ENCODE measurements at regions not wholly inside any gene's neighbourhood (a gene's known extent, or its start where the extent isn't known, plus 50 kb on each side); places are given as distances from the start of the nearest gene placed in this dataset.

- Histone ChIP-seq H3K36me3 (replicated peaks; ENCODE audit: insufficient read depth, low read depth) (no peaks in the 10 kb centered on the region), H3K27me3 (no peaks in the 10 kb centered on the region), H3K27ac (no peak overlapping the region), H3K4me1 (ENCODE audit: insufficient read depth) (no peaks in the 10 kb centered on the region), H2AFZ (no peak overlapping the region), H3K9me3 (ENCODE audit: low read depth) (no peaks in the 10 kb centered on the region), H3K79me2 (no peaks in the 10 kb centered on the region), H4K20me1 (ENCODE audit: insufficient read depth, poor library complexity, severe bottlenecking) (no peaks in the 10 kb centered on the region), H3K4me3 (no peak overlapping the region), H3K9me2 (replicated peaks; ENCODE audit: insufficient read depth) (no peaks in the 10 kb centered on the region), H3K4me2 (no peak overlapping the region)
- DNase-seq (ENCODE audit: low spot score), result no peak
- TF ChIP-seq EZH2phosphoT487 (IDR thresholded peaks at IDR 0.05; ENCODE audit: low read depth, severe bottlenecking, unreplicated experiment) (no peak), EZH2 (IDR thresholded peaks at IDR 0.05; ENCODE audit: borderline replicate concordance) (no peak), CTCF (IDR thresholded peaks at IDR 0.05; ENCODE audit: poor library complexity) (no peak)
- 90% methylated on average over 3 of the region's 3 CpGs for WGBS (ENCODE audit: low lambda C conversion rate, missing lambda C conversion rate)
Measured at GRCh38 chr9:10899509-10899908, 286.7 kb upstream of the PTPRD start.

- no peak overlapping the region for H3K27ac ChIP-seq
- H3K4me2 ChIP-seq, result no peak overlapping the region
- no peaks in the 10 kb centered on the region for H3K9me3 ChIP-seq (ENCODE audit: low read depth)
- H3K36me3 ChIP-seq (replicated peaks; ENCODE audit: insufficient read depth, low read depth), result no peaks in the 10 kb centered on the region
- no peaks in the 10 kb centered on the region for H3K79me2 ChIP-seq
- no peaks in the 10 kb centered on the region for H3K27me3 ChIP-seq
- no peak for DNase-seq (ENCODE audit: low spot score)
- no peak overlapping the region for H2AFZ ChIP-seq
- 64% methylated on average over 1 of the region's 1 CpG for WGBS (ENCODE audit: low lambda C conversion rate, missing lambda C conversion rate)
- TF ChIP-seq EZH2 (IDR thresholded peaks at IDR 0.05; ENCODE audit: borderline replicate concordance) (no peak), CTCF (IDR thresholded peaks at IDR 0.05; ENCODE audit: poor library complexity) (no peak), EZH2phosphoT487 (IDR thresholded peaks at IDR 0.05; ENCODE audit: low read depth, severe bottlenecking, unreplicated experiment) (no peak)
- H3K4me1 ChIP-seq (ENCODE audit: insufficient read depth), result no peaks in the 10 kb centered on the region
- H3K9me2 ChIP-seq (replicated peaks; ENCODE audit: insufficient read depth), result no peaks in the 10 kb centered on the region
- H3K4me3 ChIP-seq, result no peak overlapping the region
- H4K20me1 ChIP-seq (ENCODE audit: insufficient read depth, poor library complexity, severe bottlenecking), result no peaks in the 10 kb centered on the region
Measured at GRCh38 chr9:10903969-10904368, 291.2 kb upstream of the PTPRD start.

- H4K20me1 ChIP-seq (ENCODE audit: insufficient read depth, poor library complexity, severe bottlenecking), result no peaks in the 10 kb centered on the region
- H3K4me2 ChIP-seq, result no peak overlapping the region
- no peaks in the 10 kb centered on the region for H3K36me3 ChIP-seq (replicated peaks; ENCODE audit: insufficient read depth, low read depth)
- no peaks in the 10 kb centered on the region for H3K27me3 ChIP-seq
- no peak for TF ChIP-seq EZH2 (IDR thresholded peaks at IDR 0.05; ENCODE audit: borderline replicate concordance)
- no peak for TF ChIP-seq CTCF (IDR thresholded peaks at IDR 0.05; ENCODE audit: poor library complexity)
- no peak for TF ChIP-seq EZH2phosphoT487 (IDR thresholded peaks at IDR 0.05; ENCODE audit: low read depth, severe bottlenecking, unreplicated experiment)
- H3K4me1 ChIP-seq (ENCODE audit: insufficient read depth), result no peaks in the 10 kb centered on the region
- H2AFZ ChIP-seq, result no peak overlapping the region
- no peak overlapping the region for H3K4me3 ChIP-seq
- 96% methylated on average over 25 of the region's 25 CpGs for WGBS (ENCODE audit: low lambda C conversion rate, missing lambda C conversion rate)
- H3K9me3 ChIP-seq (ENCODE audit: low read depth), result no peaks in the 10 kb centered on the region
- no peak for DNase-seq (ENCODE audit: low spot score)
- H3K9me2 ChIP-seq (replicated peaks; ENCODE audit: insufficient read depth), result no peaks in the 10 kb centered on the region
- no peaks in the 10 kb centered on the region for H3K79me2 ChIP-seq
- H3K27ac ChIP-seq, result no peak overlapping the region
Measured at GRCh38 chr9:10910779-10911178, 298.0 kb upstream of the PTPRD start.

GRCh38 chr9:10911373-10911772, 298.6 kb upstream of the PTPRD start:
- no peak for DNase-seq (ENCODE audit: low spot score)
- Histone ChIP-seq H3K27ac (no peak overlapping the region), H2AFZ (no peak overlapping the region), H3K4me2 (no peak overlapping the region), H3K9me3 (ENCODE audit: low read depth) (no peaks in the 10 kb centered on the region), H3K9me2 (replicated peaks; ENCODE audit: insufficient read depth) (no peaks in the 10 kb centered on the region), H3K36me3 (replicated peaks; ENCODE audit: insufficient read depth, low read depth) (no peaks in the 10 kb centered on the region), H4K20me1 (ENCODE audit: insufficient read depth, poor library complexity, severe bottlenecking) (no peaks in the 10 kb centered on the region), H3K4me3 (no peak overlapping the region), H3K79me2 (no peaks in the 10 kb centered on the region), H3K27me3 (no peaks in the 10 kb centered on the region), H3K4me1 (ENCODE audit: insufficient read depth) (no peaks in the 10 kb centered on the region)
- TF ChIP-seq EZH2phosphoT487 (IDR thresholded peaks at IDR 0.05; ENCODE audit: low read depth, severe bottlenecking, unreplicated experiment), result no peak
- TF ChIP-seq EZH2 (IDR thresholded peaks at IDR 0.05; ENCODE audit: borderline replicate concordance), result no peak
- no peak for TF ChIP-seq CTCF (IDR thresholded peaks at IDR 0.05; ENCODE audit: poor library complexity)
- whole genome bisulfite sequencing (ENCODE audit: low lambda C conversion rate, missing lambda C conversion rate), result 96% methylated on average over 6 of the region's 6 CpGs

All from hepatocyte (in vitro differentiated cells).